Large intestine (tissue), 3 donors: ENCODE measurements at regions not wholly inside any gene's neighbourhood (a gene's known extent, or its start where the extent isn't known, plus 50 kb on each side); places are given as distances from the start of the nearest gene placed in this dataset.

ENCODE experiments used
- DNase-seq, 2 donors: peaks; one replicate each; pipeline versions ENCODE4 v3.0.0 to v3.0.0-alpha.2; 2013
- H3K27ac ChIP-seq: one replicate; pipeline ENCODE4 v1.5.1; 2013; ENCODE audit warnings: low read length
- H3K27me3 ChIP-seq: 2 replicates; pipeline ENCODE4 v1.6.1; 2013; ENCODE audit warnings: low read length; ENCODE audit not compliant: control insufficient read depth, insufficient read depth
- H3K36me3 ChIP-seq: 2 replicates; pipeline ENCODE4 v1.6.1; 2013; ENCODE audit warnings: low read length; ENCODE audit not compliant: control insufficient read depth, insufficient read depth
- H3K4me1 ChIP-seq: one replicate; pipeline ENCODE4 v1.6.1; 2013; ENCODE audit warnings: low read length; ENCODE audit not compliant: control insufficient read depth, insufficient read depth
- H3K4me3 ChIP-seq: one replicate; pipeline ENCODE4 v1.5.1; 2013; ENCODE audit warnings: low read length
- H3K9me3 ChIP-seq: one replicate; pipeline ENCODE4 v1.6.1; 2013; ENCODE audit warnings: mild to moderate bottlenecking, low read depth, low read length, moderate library complexity; ENCODE audit not compliant: control insufficient read depth
- WGBS: methylation state at CpG from one replicate; pipeline ENCODE4 v1.1.5; 2013; ENCODE audit warnings: low lambda C conversion rate; ENCODE audit not compliant: insufficient coverage; 5-methylcytosine and 5-hydroxymethylcytosine counted together

DNA sequence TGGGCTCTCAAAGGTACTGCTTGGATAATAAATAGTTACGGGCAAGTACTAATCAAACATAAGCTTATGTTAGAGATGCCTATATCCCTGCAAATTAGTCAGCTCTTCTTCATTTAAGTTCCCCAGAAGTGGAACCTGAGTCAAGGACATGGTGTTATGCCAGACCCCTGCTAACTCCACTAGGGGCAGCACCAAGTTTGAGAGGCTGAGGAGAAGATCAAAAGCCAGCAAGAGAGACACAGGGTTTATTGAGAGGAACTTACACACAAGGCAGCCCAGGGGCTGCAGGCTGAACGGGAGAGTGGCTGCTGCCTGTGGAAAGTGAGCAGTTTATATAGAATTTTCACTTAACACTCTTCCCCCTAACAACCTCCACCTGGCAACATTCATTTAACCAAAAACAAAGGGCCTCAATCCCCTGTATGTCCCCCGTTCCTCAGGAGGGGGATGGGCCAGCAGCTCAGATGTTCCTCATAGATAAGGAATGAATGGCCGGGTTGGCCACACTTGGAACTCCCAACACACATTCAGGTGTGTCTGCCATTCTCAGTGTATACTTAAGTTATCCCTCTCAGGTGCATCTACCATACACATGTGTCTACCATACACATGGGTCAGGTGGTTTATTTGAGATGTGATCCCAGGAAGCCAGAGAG lies 62.6 kb upstream of the GHITM start:
- DNase-seq, result no peak
- H3K9me3 ChIP-seq, result no peaks in the 10 kb centered on the region
- no CpG with 5 or more reads among the region's 4 CpGs for WGBS
- no peak overlapping the region for H3K27ac ChIP-seq
- H3K27me3 ChIP-seq, result peaks cover 4% of the 10 kb centered on the region
- no peak overlapping the region for H3K4me3 ChIP-seq
- H3K4me1 ChIP-seq, result no peaks in the 10 kb centered on the region
- H3K36me3 ChIP-seq, result no peaks in the 10 kb centered on the region

- H3K9me3 ChIP-seq, result no peaks in the 10 kb centered on the region
- no peak overlapping the region for H3K4me3 ChIP-seq
- H3K36me3 ChIP-seq, result no peaks in the 10 kb centered on the region
- no peak overlapping the region for H3K27ac ChIP-seq
- H3K27me3 ChIP-seq, result peaks cover 4% of the 10 kb centered on the region
- 76% methylated on average over 2 of the region's 2 CpGs for WGBS
- H3K4me1 ChIP-seq, result no peaks in the 10 kb centered on the region
- DNase-seq, result no peak
Measured at GRCh38 chr10:84077768-84078167, 61.5 kb upstream of the GHITM start.

DNA sequence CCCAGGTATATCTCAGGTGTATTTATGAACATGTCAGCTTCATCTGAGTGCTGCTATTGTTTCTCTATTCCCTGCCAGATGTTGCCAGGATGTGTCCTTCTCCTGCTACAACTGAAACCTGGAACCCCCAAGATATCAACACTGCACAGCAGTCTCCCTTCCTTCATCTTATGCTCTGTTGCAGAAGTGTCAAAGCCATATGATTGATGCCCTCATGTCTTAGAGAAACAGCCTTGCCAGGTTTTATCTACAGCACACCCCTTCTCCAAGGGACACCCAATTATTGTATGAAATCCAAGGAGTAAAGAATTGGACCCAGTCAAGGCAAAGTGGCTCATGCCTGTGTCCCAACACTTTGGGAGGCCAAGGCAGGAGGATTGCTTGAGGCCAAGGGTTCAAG lies 60.5 kb upstream of the GHITM start:
- H3K27me3 ChIP-seq, result peaks cover 4% of the 10 kb centered on the region
- no peaks in the 10 kb centered on the region for H3K9me3 ChIP-seq
- H3K36me3 ChIP-seq, result no peaks in the 10 kb centered on the region
- no peak overlapping the region for H3K4me3 ChIP-seq
- no peak for DNase-seq
- H3K4me1 ChIP-seq, result no peaks in the 10 kb centered on the region
- H3K27ac ChIP-seq, result no peak overlapping the region

DNA sequence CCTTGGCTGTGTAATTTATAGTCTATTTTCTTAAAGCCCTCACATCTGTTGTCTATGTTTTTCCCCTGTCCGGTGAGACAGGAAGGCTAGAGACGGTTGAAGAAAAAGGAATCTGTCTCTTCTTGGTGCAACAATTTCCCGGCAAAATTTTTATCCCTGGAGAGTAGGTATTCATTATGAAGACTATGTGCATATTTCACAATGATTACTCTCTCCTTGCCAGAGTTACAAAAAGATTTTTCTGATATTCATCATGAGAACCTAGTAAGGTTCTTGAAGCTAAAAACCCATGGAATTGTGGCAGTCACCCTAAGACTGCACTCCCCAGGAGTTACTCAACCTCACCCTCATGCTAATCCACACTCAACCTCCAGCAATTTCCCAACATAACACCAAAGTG lies 55.0 kb upstream of the GHITM start:
- DNase-seq, result no peak
- Histone ChIP-seq H3K27me3 (no peaks in the 10 kb centered on the region), H3K4me1 (no peaks in the 10 kb centered on the region), H3K27ac (no peak overlapping the region), H3K9me3 (no peaks in the 10 kb centered on the region), H3K36me3 (no peaks in the 10 kb centered on the region), H3K4me3 (no peak overlapping the region)
- WGBS, result no CpG with 5 or more reads among the region's 3 CpGs

GRCh38 chr10:84087202-84087601 lies 52.1 kb upstream of the GHITM start:
- no peak overlapping the region for H3K27ac ChIP-seq
- no peaks in the 10 kb centered on the region for H3K9me3 ChIP-seq
- DNase-seq, result no peak
- H3K4me1 ChIP-seq, result no peaks in the 10 kb centered on the region
- no peaks in the 10 kb centered on the region for H3K36me3 ChIP-seq
- no peaks in the 10 kb centered on the region for H3K27me3 ChIP-seq
- no peak overlapping the region for H3K4me3 ChIP-seq
- no CpG with 5 or more reads among the region's 1 CpG for WGBS

- peak in 1 of 2 donors; percentile 34 for DNase-seq
- Histone ChIP-seq H3K27ac (no peak overlapping the region), H3K36me3 (no peaks in the 10 kb centered on the region), H3K4me3 (no peak overlapping the region), H3K4me1 (no peaks in the 10 kb centered on the region), H3K27me3 (peaks cover 4% of the 10 kb centered on the region), H3K9me3 (no peaks in the 10 kb centered on the region)
- WGBS, result no CpG with 5 or more reads among the region's 2 CpGs
Measured at GRCh38 chr10:84088626-84089025, 50.7 kb upstream of the GHITM start.

DNA sequence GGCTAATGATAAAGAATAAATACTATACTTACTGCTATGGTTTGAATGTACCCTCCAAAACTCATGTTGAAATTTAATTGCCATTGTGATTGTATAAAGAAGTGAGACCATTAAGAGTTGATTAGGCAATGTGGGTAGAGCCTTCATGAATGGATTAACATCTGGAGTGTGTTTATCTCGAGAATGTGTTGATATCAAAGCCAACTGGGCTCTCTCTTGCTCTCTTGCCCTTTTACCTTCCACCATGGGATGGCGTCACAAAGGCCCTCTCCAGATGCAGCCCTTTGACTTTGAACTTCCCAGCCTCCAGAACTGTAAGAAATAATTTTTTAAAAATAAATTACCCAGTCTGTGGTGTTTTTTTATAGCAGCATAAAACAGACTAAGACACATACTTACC lies 50.1 kb upstream of the GHITM start:
- Histone ChIP-seq H3K27ac (no peak overlapping the region), H3K4me1 (no peaks in the 10 kb centered on the region), H3K36me3 (no peaks in the 10 kb centered on the region), H3K4me3 (no peak overlapping the region), H3K27me3 (peaks cover 4% of the 10 kb centered on the region), H3K9me3 (no peaks in the 10 kb centered on the region)
- DNase-seq, result no peak
- WGBS, result no CpG with 5 or more reads among the region's 2 CpGs
